ENCODE measurements at regions not wholly inside any gene's neighbourhood (a gene's known extent, or its start where the extent isn't known, plus 50 kb on each side); places are given as distances from the start of the nearest gene placed in this dataset.

DNA sequence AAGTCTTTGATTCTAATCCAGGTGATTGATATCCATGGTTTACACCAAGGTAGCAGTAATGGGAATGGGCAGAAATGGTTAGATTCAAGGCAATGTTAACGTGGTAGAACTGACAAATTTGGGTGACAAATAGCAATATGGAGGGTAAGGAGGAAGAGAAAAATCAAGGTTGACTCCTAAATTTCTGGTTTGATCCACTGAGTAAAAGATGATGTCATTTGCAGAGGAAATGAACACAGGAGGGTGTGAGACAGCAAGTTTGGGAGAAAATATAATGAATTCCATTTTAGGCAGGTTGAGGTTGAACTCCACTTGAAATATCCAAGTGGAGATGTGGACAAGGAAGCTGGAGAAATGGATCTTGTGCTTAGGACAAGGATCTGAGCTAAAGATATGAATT is 170.9 kb upstream of the CAMK1G start:
- TF ChIP-seq, protein P1, sequence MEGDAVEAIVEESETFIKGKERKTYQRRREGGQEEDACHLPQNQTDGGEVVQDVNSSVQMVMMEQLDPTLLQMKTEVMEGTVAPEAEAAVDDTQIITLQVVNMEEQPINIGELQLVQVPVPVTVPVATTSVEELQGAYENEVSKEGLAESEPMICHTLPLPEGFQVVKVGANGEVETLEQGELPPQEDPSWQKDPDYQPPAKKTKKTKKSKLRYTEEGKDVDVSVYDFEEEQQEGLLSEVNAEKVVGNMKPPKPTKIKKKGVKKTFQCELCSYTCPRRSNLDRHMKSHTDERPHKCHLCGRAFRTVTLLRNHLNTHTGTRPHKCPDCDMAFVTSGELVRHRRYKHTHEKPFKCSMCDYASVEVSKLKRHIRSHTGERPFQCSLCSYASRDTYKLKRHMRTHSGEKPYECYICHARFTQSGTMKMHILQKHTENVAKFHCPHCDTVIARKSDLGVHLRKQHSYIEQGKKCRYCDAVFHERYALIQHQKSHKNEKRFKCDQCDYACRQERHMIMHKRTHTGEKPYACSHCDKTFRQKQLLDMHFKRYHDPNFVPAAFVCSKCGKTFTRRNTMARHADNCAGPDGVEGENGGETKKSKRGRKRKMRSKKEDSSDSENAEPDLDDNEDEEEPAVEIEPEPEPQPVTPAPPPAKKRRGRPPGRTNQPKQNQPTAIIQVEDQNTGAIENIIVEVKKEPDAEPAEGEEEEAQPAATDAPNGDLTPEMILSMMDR (conservative IDR thresholded peaks at IDR 0.05; ENCODE audit: low read depth in 2 of 2), result no peak
- TF ChIP-seq NANOG (IDR thresholded peaks at IDR 0.05; ENCODE audit: borderline replicate concordance) (no peak), EZH2 (IDR thresholded peaks at IDR 0.05; ENCODE audit: low read depth, unreplicated experiment) (no peak), EZH2phosphoT487 (IDR thresholded peaks at IDR 0.05; ENCODE audit: unreplicated experiment) (no peak), POLR2AphosphoS5 (IDR thresholded peaks at IDR 0.05; ENCODE audit: low read depth) (no peak), STAT1 (IDR thresholded peaks at IDR 0.05; ENCODE audit: unreplicated experiment) (no peak), JUNB (IDR thresholded peaks at IDR 0.05; ENCODE audit: unreplicated experiment) (no peak), ZNF331 (CRISPR knock-in tag; IDR thresholded peaks at IDR 0.05; ENCODE audit: low read depth) (no peak), CREB1 (CRISPR knock-in tag; IDR thresholded peaks at IDR 0.05; ENCODE audit: low read depth) (no peak)
- TF ChIP-seq, protein P2, sequence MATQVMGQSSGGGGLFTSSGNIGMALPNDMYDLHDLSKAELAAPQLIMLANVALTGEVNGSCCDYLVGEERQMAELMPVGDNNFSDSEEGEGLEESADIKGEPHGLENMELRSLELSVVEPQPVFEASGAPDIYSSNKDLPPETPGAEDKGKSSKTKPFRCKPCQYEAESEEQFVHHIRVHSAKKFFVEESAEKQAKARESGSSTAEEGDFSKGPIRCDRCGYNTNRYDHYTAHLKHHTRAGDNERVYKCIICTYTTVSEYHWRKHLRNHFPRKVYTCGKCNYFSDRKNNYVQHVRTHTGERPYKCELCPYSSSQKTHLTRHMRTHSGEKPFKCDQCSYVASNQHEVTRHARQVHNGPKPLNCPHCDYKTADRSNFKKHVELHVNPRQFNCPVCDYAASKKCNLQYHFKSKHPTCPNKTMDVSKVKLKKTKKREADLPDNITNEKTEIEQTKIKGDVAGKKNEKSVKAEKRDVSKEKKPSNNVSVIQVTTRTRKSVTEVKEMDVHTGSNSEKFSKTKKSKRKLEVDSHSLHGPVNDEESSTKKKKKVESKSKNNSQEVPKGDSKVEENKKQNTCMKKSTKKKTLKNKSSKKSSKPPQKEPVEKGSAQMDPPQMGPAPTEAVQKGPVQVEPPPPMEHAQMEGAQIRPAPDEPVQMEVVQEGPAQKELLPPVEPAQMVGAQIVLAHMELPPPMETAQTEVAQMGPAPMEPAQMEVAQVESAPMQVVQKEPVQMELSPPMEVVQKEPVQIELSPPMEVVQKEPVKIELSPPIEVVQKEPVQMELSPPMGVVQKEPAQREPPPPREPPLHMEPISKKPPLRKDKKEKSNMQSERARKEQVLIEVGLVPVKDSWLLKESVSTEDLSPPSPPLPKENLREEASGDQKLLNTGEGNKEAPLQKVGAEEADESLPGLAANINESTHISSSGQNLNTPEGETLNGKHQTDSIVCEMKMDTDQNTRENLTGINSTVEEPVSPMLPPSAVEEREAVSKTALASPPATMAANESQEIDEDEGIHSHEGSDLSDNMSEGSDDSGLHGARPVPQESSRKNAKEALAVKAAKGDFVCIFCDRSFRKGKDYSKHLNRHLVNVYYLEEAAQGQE (IDR thresholded peaks at IDR 0.05; ENCODE audit: unreplicated experiment), result no peak
- TF ChIP-seq, protein P3, sequence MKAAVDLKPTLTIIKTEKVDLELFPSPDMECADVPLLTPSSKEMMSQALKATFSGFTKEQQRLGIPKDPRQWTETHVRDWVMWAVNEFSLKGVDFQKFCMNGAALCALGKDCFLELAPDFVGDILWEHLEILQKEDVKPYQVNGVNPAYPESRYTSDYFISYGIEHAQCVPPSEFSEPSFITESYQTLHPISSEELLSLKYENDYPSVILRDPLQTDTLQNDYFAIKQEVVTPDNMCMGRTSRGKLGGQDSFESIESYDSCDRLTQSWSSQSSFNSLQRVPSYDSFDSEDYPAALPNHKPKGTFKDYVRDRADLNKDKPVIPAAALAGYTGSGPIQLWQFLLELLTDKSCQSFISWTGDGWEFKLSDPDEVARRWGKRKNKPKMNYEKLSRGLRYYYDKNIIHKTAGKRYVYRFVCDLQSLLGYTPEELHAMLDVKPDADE (IDR thresholded peaks at IDR 0.05), result no peak

All from GM23338 (cell line).